ENCODE measurements at regions not wholly inside any gene's neighbourhood (a gene's known extent, or its start where the extent isn't known, plus 50 kb on each side); places are given as distances from the start of the nearest gene placed in this dataset.

- ChIA-PET POLR2A (no interaction called here), CTCF (no interaction called here)
- no peak overlapping the region for H3K4me3 Mint-ChIP-seq
- H3K9me3 Mint-ChIP-seq: peaks cover 7% of the 10 kb centered on the region
- H3K4me1 Mint-ChIP-seq: no peaks in the 10 kb centered on the region
- no peaks in the 10 kb centered on the region for H3K27me3 Mint-ChIP-seq
- no peaks in the 10 kb centered on the region for H3K36me3 Mint-ChIP-seq (ENCODE audit: low read depth)
- DNase-seq: no peak
- H3K27ac Mint-ChIP-seq: no peak overlapping the region
These were observed 417.2 kb downstream of the RFPL4B start for GRCh38 chr6:112764377-112764776.

GRCh38 chr6:112770308-112770707 is 423.2 kb downstream of the RFPL4B start:
- Mint-ChIP-seq H3K4me1 (no peaks in the 10 kb centered on the region), H3K36me3 (ENCODE audit: low read depth) (no peaks in the 10 kb centered on the region), H3K27me3 (no peaks in the 10 kb centered on the region), H3K27ac (no peak overlapping the region), H3K4me3 (no peak overlapping the region), H3K9me3 (peaks cover 9% of the 10 kb centered on the region)
- no peak for DNase-seq
- POLR2A ChIA-PET: no interaction called here
- CTCF ChIA-PET: no interaction called here

GRCh38 chr6:112773187-112773586 is 426.1 kb downstream of the RFPL4B start:
- ChIA-PET CTCF (no interaction called here), POLR2A (no interaction called here)
- Mint-ChIP-seq H3K27ac (no peak overlapping the region), H3K27me3 (no peaks in the 10 kb centered on the region), H3K4me3 (no peak overlapping the region), H3K36me3 (ENCODE audit: low read depth) (no peaks in the 10 kb centered on the region), H3K4me1 (no peaks in the 10 kb centered on the region), H3K9me3 (peaks cover 7% of the 10 kb centered on the region)
- DNase-seq: no peak

GRCh38 chr6:112774319-112774718 is 427.2 kb downstream of the RFPL4B start:
- H3K9me3 Mint-ChIP-seq: peaks cover 2% of the 10 kb centered on the region
- DNase-seq: no peak
- ChIA-PET POLR2A (no interaction called here), CTCF (no interaction called here)
- no peaks in the 10 kb centered on the region for H3K27me3 Mint-ChIP-seq
- no peaks in the 10 kb centered on the region for H3K4me1 Mint-ChIP-seq
- H3K4me3 Mint-ChIP-seq: no peak overlapping the region
- H3K27ac Mint-ChIP-seq: no peak overlapping the region
- H3K36me3 Mint-ChIP-seq (ENCODE audit: low read depth): no peaks in the 10 kb centered on the region

GRCh38 chr6:112780498-112781096 is 433.5 kb downstream of the RFPL4B start:
- H3K4me1 Mint-ChIP-seq: no peaks in the 10 kb centered on the region
- CTCF ChIA-PET: no interaction called here
- no peaks in the 10 kb centered on the region for H3K36me3 Mint-ChIP-seq (ENCODE audit: low read depth)
- no peaks in the 10 kb centered on the region for H3K27me3 Mint-ChIP-seq
- no peak overlapping the region for H3K27ac Mint-ChIP-seq
- H3K9me3 Mint-ChIP-seq: no peaks in the 10 kb centered on the region
- peak; percentile 23 for DNase-seq
- POLR2A ChIA-PET: no interaction called here
- H3K4me3 Mint-ChIP-seq: no peak overlapping the region

GRCh38 chr6:112781241-112781640 is 434.1 kb downstream of the RFPL4B start:
- ChIA-PET CTCF (interaction anchor here (1.0 kb wide), 1 partner anchor 47 kb away, joined by 3 read pairs; no protein-coding TSS in a partner anchor), POLR2A (no interaction called here)
- Mint-ChIP-seq H3K9me3 (no peaks in the 10 kb centered on the region), H3K27ac (no peak overlapping the region), H3K4me1 (no peaks in the 10 kb centered on the region), H3K27me3 (no peaks in the 10 kb centered on the region), H3K36me3 (ENCODE audit: low read depth) (no peaks in the 10 kb centered on the region), H3K4me3 (no peak overlapping the region)
- DNase-seq: no peak

- Mint-ChIP-seq H3K27me3 (no peaks in the 10 kb centered on the region), H3K27ac (no peak overlapping the region), H3K36me3 (ENCODE audit: low read depth) (no peaks in the 10 kb centered on the region), H3K4me3 (no peak overlapping the region), H3K4me1 (no peaks in the 10 kb centered on the region), H3K9me3 (no peaks in the 10 kb centered on the region)
- POLR2A ChIA-PET: no interaction called here
- CTCF ChIA-PET: no interaction called here
- no peak for DNase-seq
These were observed 438.3 kb downstream of the RFPL4B start for GRCh38 chr6:112785408-112785807.

GRCh38 chr6:112786801-112787200 is 439.7 kb downstream of the RFPL4B start:
- Mint-ChIP-seq H3K4me3 (no peak overlapping the region), H3K4me1 (no peaks in the 10 kb centered on the region), H3K27ac (no peak overlapping the region), H3K27me3 (no peaks in the 10 kb centered on the region), H3K9me3 (no peaks in the 10 kb centered on the region), H3K36me3 (ENCODE audit: low read depth) (no peaks in the 10 kb centered on the region)
- ChIA-PET POLR2A (no interaction called here), CTCF (no interaction called here)
- no peak for DNase-seq

GRCh38 chr6:112787371-112787770 is 440.2 kb downstream of the RFPL4B start:
- no peaks in the 10 kb centered on the region for H3K4me1 Mint-ChIP-seq
- H3K4me3 Mint-ChIP-seq: no peak overlapping the region
- no peaks in the 10 kb centered on the region for H3K9me3 Mint-ChIP-seq
- ChIA-PET POLR2A (no interaction called here), CTCF (no interaction called here)
- no peak overlapping the region for H3K27ac Mint-ChIP-seq
- H3K36me3 Mint-ChIP-seq (ENCODE audit: low read depth): no peaks in the 10 kb centered on the region
- DNase-seq: no peak
- H3K27me3 Mint-ChIP-seq: no peaks in the 10 kb centered on the region

GRCh38 chr6:112795316-112795715 is 448.2 kb downstream of the RFPL4B start:
- Mint-ChIP-seq H3K4me3 (no peak overlapping the region), H3K27me3 (no peaks in the 10 kb centered on the region), H3K9me3 (peaks cover 6% of the 10 kb centered on the region), H3K4me1 (no peaks in the 10 kb centered on the region), H3K36me3 (ENCODE audit: low read depth) (no peaks in the 10 kb centered on the region), H3K27ac (no peak overlapping the region)
- ChIA-PET POLR2A (no interaction called here), CTCF (no interaction called here)
- no peak for DNase-seq

GRCh38 chr6:112796712-112797111 is 449.6 kb downstream of the RFPL4B start:
- Mint-ChIP-seq H3K4me1 (no peaks in the 10 kb centered on the region), H3K27ac (no peak overlapping the region), H3K9me3 (peaks cover 6% of the 10 kb centered on the region), H3K4me3 (no peak overlapping the region), H3K27me3 (no peaks in the 10 kb centered on the region), H3K36me3 (ENCODE audit: low read depth) (no peaks in the 10 kb centered on the region)
- DNase-seq: no peak
- POLR2A ChIA-PET: no interaction called here
- CTCF ChIA-PET: no interaction called here

- no peaks in the 10 kb centered on the region for H3K4me1 Mint-ChIP-seq
- POLR2A ChIA-PET: no interaction called here
- no peaks in the 10 kb centered on the region for H3K27me3 Mint-ChIP-seq
- no peak overlapping the region for H3K4me3 Mint-ChIP-seq
- no peak overlapping the region for H3K27ac Mint-ChIP-seq
- no peaks in the 10 kb centered on the region for H3K36me3 Mint-ChIP-seq (ENCODE audit: low read depth)
- peaks cover 6% of the 10 kb centered on the region for H3K9me3 Mint-ChIP-seq
- DNase-seq: no peak
- CTCF ChIA-PET: no interaction called here
These were observed 452.8 kb downstream of the RFPL4B start for GRCh38 chr6:112799889-112800288.

GRCh38 chr6:112800439-112800838 is 453.3 kb downstream of the RFPL4B start:
- Mint-ChIP-seq H3K27me3 (no peaks in the 10 kb centered on the region), H3K27ac (no peak overlapping the region), H3K4me3 (no peak overlapping the region), H3K36me3 (ENCODE audit: low read depth) (no peaks in the 10 kb centered on the region), H3K9me3 (peaks cover 3% of the 10 kb centered on the region), H3K4me1 (no peaks in the 10 kb centered on the region)
- ChIA-PET POLR2A (no interaction called here), CTCF (no interaction called here)
- no peak for DNase-seq

- ChIA-PET CTCF (no interaction called here), POLR2A (no interaction called here)
- no peak overlapping the region for H3K4me3 Mint-ChIP-seq
- peaks cover 2% of the 10 kb centered on the region for H3K9me3 Mint-ChIP-seq
- no peak overlapping the region for H3K27ac Mint-ChIP-seq
- H3K4me1 Mint-ChIP-seq: no peaks in the 10 kb centered on the region
- H3K36me3 Mint-ChIP-seq (ENCODE audit: low read depth): no peaks in the 10 kb centered on the region
- no peak for DNase-seq
- no peaks in the 10 kb centered on the region for H3K27me3 Mint-ChIP-seq
These were observed 453.8 kb downstream of the RFPL4B start for GRCh38 chr6:112800916-112801315.
